Adrenal gland (tissue), 9 donors: ENCODE measurements at regions not wholly inside any gene's neighbourhood (a gene's known extent, or its start where the extent isn't known, plus 50 kb on each side); places are given as distances from the start of the nearest gene placed in this dataset.

ENCODE experiments used
- DNase-seq, 7 donors: peaks; one replicate each; pipeline ENCODE4 v3.0.0-alpha.2; 2019 to 2020
- H3K27ac ChIP-seq, 5 donors: fragments of 200-600 bp; sonication (generic) in 4 of 5; 1 replicate in 3 of 5; 2 replicates in 2 of 5; pipeline versions ENCODE4 v1.5.1 to v1.8.0; 2016 to 2020; ENCODE audit warnings: mild to moderate bottlenecking in 1 of 5
- H3K27me3 ChIP-seq: fragments of 200-600 bp; 2 replicates; pipeline ENCODE4 v1.8.0; 2021
- H3K36me3 ChIP-seq, 2 donors: fragments of 200-600 bp; replicated peaks in 1 of 2; 1 replicate in 1 of 2; 2 replicates in 1 of 2; pipeline versions ENCODE4 v1.5.1 to v1.8.0; 2018 to 2022
- H3K4me1 ChIP-seq, 2 donors: fragments of 200-600 bp; replicated peaks in 1 of 2; 1 replicate in 1 of 2; 2 replicates in 1 of 2; pipeline versions ENCODE4 v1.5.1 to v1.8.0; 2018 to 2021
- H3K4me3 ChIP-seq, 4 donors: fragments of 200-600 bp; sonication (generic) in 3 of 4; one replicate each; pipeline ENCODE4 v1.5.1; 2016 to 2018
- H3K9me3 ChIP-seq, 3 donors: fragments of 200-600 bp; sonication (generic) in 1 of 3; replicated peaks in 1 of 3; 1 replicate in 2 of 3; 2 replicates in 1 of 3; pipeline versions ENCODE4 v1.5.1 to v1.8.0; 2016 to 2021
- POLR2A ChIP-seq, 2 donors: fragments of 450-650 bp; IDR thresholded peaks; one replicate each; pipeline ENCODE4 v1.6.1; 2017; ENCODE audit warnings: antibody characterized with exemption in 2 of 2, mild to moderate bottlenecking in 2 of 2, moderate library complexity in 1 of 2
- WGBS, 4 donors: extraction: QIAGEN DNeasy Blood & Tissue Kit in 2 of 4; methylation state at CpG; one replicate each; pipeline versions ENCODE4 v1.1.5 to v1.1.7; 2013 to 2017; 5-methylcytosine and 5-hydroxymethylcytosine counted together
- intact Hi-C, 2 donors: fragments of 100-400 bp; cut with DNase I; formaldehyde crosslinking; loops; one replicate each; pipeline versions ENCODE4 v1.14.1 to v1.15.0; 2022 to 2023
- TF ChIP-seq, protein P1 (sequence below), 6 experiments: fragments of 450-650 bp in 4 of 6; fragments of 200-600 bp in 2 of 6; sonication (generic) in 1 of 6; IDR thresholded peaks; 1 replicate in 5 of 6; 2 replicates in 1 of 6; pipeline versions ENCODE4 v1.5.1 to v1.8.0; 2016 to 2021; ENCODE audit warnings: antibody characterized with exemption in 6 of 6, mild to moderate bottlenecking in 2 of 6, moderate library complexity in 1 of 6
- donor health status: healthy with polysubstance abuse.
- donor health status: Bipolar disorder and iron deficiency.
- donor health status: DM: yes; HTN: yes; CAD: no.
- donor health status: DM: no; HTN: no; CAD: no.
- donor health status: DM: no; HTN: no; CAD: no.

GRCh38 chr3:184474897-184475296, 86.7 kb upstream of the EPHB3 start:
- peak in 1 of 7 donors; percentile 35 for DNase-seq
- TF ChIP-seq, protein P1, sequence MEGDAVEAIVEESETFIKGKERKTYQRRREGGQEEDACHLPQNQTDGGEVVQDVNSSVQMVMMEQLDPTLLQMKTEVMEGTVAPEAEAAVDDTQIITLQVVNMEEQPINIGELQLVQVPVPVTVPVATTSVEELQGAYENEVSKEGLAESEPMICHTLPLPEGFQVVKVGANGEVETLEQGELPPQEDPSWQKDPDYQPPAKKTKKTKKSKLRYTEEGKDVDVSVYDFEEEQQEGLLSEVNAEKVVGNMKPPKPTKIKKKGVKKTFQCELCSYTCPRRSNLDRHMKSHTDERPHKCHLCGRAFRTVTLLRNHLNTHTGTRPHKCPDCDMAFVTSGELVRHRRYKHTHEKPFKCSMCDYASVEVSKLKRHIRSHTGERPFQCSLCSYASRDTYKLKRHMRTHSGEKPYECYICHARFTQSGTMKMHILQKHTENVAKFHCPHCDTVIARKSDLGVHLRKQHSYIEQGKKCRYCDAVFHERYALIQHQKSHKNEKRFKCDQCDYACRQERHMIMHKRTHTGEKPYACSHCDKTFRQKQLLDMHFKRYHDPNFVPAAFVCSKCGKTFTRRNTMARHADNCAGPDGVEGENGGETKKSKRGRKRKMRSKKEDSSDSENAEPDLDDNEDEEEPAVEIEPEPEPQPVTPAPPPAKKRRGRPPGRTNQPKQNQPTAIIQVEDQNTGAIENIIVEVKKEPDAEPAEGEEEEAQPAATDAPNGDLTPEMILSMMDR (IDR thresholded peaks at IDR 0.05): no peak
- TF ChIP-seq POLR2A (IDR thresholded peaks at IDR 0.05): no peak
- Histone ChIP-seq H3K4me1 (no peaks in the 10 kb centered on the region), H3K9me3 (no peaks in the 10 kb centered on the region), H3K36me3 (no peaks in the 10 kb centered on the region), H3K4me3 (no peak overlapping the region), H3K27me3 (peaks cover 6% of the 10 kb centered on the region), H3K27ac (peak overlapping the region in 1 of 5 donors; percentile 36)
- intact Hi-C loops: no loop called here
- 64 to 83% (median 77%) methylated on average over 7 to 8 of the region's 8 CpGs for WGBS, 4 donors

GRCh38 chr3:184477940-184478339, 83.6 kb upstream of the EPHB3 start:
- H3K27me3 ChIP-seq: peaks cover 10% of the 10 kb centered on the region
- TF ChIP-seq, protein P1 (IDR thresholded peaks at IDR 0.05): no peak
- no peak for TF ChIP-seq POLR2A (IDR thresholded peaks at IDR 0.05)
- H3K9me3 ChIP-seq: no peaks in the 10 kb centered on the region
- H3K36me3 ChIP-seq: no peaks in the 10 kb centered on the region
- H3K4me3 ChIP-seq: no peak overlapping the region
- intact Hi-C loops: no loop called here
- no peaks in the 10 kb centered on the region for H3K4me1 ChIP-seq
- WGBS, 4 donors: 64 to 93% (median 82%) methylated on average over 1 of the region's 1 CpG
- no peak overlapping the region for H3K27ac ChIP-seq
- peak in 1 of 7 donors; percentile 17 for DNase-seq

DNA sequence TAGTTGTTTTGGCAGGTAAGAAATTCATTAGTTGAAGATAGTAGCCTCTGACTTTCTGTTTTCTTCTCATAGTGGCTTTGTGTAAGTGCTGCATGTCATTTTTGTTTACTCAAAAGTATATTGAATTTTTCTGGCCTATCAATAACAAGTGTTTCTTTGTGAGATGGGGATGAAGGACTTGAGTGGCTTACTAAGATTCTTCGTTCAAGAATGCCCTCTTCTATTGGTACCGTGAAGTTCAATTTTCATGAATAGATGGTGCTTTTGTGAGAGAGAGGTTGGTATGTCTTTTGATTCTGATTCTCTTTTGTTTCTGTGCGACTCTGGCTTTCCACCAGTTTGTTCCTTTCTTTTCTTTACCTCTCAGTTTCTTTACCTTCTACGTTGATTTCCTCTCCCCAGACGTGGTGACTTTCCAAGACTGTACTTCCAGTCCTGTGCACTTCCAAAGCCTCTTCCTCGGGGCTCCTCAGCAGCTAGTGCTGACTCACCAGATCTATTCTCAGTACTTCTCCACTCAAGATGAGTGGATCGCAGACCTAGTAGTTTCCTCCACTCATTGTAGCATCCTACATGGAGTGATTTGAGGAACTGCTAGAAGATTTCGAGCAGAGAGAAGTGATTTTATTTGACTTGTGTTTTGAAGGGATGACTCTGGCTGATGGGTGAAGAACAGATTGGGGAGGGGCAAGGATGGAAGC, 82.0 kb upstream of the EPHB3 start:
- peaks cover 7% of the 10 kb centered on the region for H3K27me3 ChIP-seq
- no peak for TF ChIP-seq POLR2A (IDR thresholded peaks at IDR 0.05)
- TF ChIP-seq, protein P1 (IDR thresholded peaks at IDR 0.05): no peak
- intact Hi-C loops: no loop called here
- 59 to 70% (median 66%) methylated on average over 8 of the region's 8 CpGs for WGBS, 4 donors
- no peaks in the 10 kb centered on the region for H3K36me3 ChIP-seq
- no peak overlapping the region for H3K27ac ChIP-seq
- DNase-seq: peak in 1 of 7 donors; percentile 40
- H3K4me1 ChIP-seq: no peaks in the 10 kb centered on the region
- no peaks in the 10 kb centered on the region for H3K9me3 ChIP-seq
- H3K4me3 ChIP-seq: no peak overlapping the region

- TF ChIP-seq, protein P1 (IDR thresholded peaks at IDR 0.05): no peak
- TF ChIP-seq POLR2A (IDR thresholded peaks at IDR 0.05): no peak
- H3K4me3 ChIP-seq: no peak overlapping the region
- no peaks in the 10 kb centered on the region for H3K9me3 ChIP-seq
- peak in 1 of 7 donors; percentile 13 for DNase-seq
- intact Hi-C loops: no loop called here
- no peaks in the 10 kb centered on the region for H3K36me3 ChIP-seq
- peaks cover 7% of the 10 kb centered on the region for H3K27me3 ChIP-seq
- no peaks in the 10 kb centered on the region for H3K4me1 ChIP-seq
- WGBS, 4 donors: 73 to 94% (median 83%) methylated on average over 2 of the region's 2 CpGs
- H3K27ac ChIP-seq: no peak overlapping the region
Measured at GRCh38 chr3:184480831-184481230, 80.8 kb upstream of the EPHB3 start.
